SK-N-SH treated with all-trans-retinoic acid at 6 μM for 48 hours (cell line): ENCODE measurements at regions not wholly inside any gene's neighbourhood (a gene's known extent, or its start where the extent isn't known, plus 50 kb on each side); places are given as distances from the start of the nearest gene placed in this dataset.
"Not testable (repeated sequence)": the region's sequence is repeated elsewhere in the genome, so short reads cannot be mapped to it uniquely, and the experiment has no call there.

Experiments
- CREB5 ChIP-seq: fragments of 250-450 bp; sonication (Bioruptor Pico); IDR thresholded peaks from 2 replicates; pipeline ENCODE4 v1.5.1; 2020; ENCODE audit warnings: low read depth, mild to moderate bottlenecking, moderate library complexity
- ESRRG ChIP-seq: fragments of 250-450 bp; sonication (Bioruptor Pico); IDR thresholded peaks from 2 replicates; pipeline ENCODE4 v1.6.1; 2021; ENCODE audit warnings: mild to moderate bottlenecking
- ISL1 ChIP-seq: fragments of 250-450 bp; sonication (Bioruptor Pico); IDR thresholded peaks from 2 replicates; pipeline ENCODE4 v2.1.2; 2022; ENCODE audit warnings: mild to moderate bottlenecking, moderate library complexity
- PATZ1 ChIP-seq: fragments of 250-450 bp; sonication (Bioruptor Pico); IDR thresholded peaks from 2 replicates; pipeline ENCODE4 v1.8.0; 2020; ENCODE audit warnings: mild to moderate bottlenecking, moderate library complexity, borderline replicate concordance
- TCF4 ChIP-seq: fragments of 250-450 bp; sonication (Bioruptor Pico); IDR thresholded peaks from 2 replicates; pipeline ENCODE4 v1.8.0; 2021; ENCODE audit warnings: mild to moderate bottlenecking, moderate library complexity, borderline replicate concordance
- TOX ChIP-seq: fragments of 250-450 bp; sonication (Bioruptor Pico); IDR thresholded peaks from 2 replicates; pipeline ENCODE4 v1.8.0; 2021; ENCODE audit warnings: mild to moderate bottlenecking, moderate library complexity, borderline replicate concordance
- ZFP3 ChIP-seq: fragments of 250-450 bp; sonication (Bioruptor Pico); IDR thresholded peaks from 2 replicates; pipeline ENCODE4 v1.5.0; 2020; ENCODE audit warnings: mild to moderate bottlenecking, moderate library complexity
- ZNF8 ChIP-seq: fragments of 450-650 bp; formaldehyde crosslinking; IDR thresholded peaks from 2 replicates; pipeline ENCODE4 v1.5.0; 2020; ENCODE audit warnings: mild to moderate bottlenecking, moderate library complexity

- TF ChIP-seq ESRRG (CRISPR knock-in tag); TCF4 (CRISPR knock-in tag); ZFP3 (CRISPR knock-in tag); ISL1 (CRISPR knock-in tag); PATZ1 (CRISPR knock-in tag); CREB5 (CRISPR knock-in tag); ZNF8 (CRISPR knock-in tag); TOX: not testable (repeated sequence)
Measured at GRCh38 chr3:773433-773832, 319.4 kb upstream of the CNTN6 start.
